ENCODE measurements at regions not wholly inside any gene's neighbourhood (a gene's known extent, or its start where the extent isn't known, plus 50 kb on each side); places are given as distances from the start of the nearest gene placed in this dataset.

DNA sequence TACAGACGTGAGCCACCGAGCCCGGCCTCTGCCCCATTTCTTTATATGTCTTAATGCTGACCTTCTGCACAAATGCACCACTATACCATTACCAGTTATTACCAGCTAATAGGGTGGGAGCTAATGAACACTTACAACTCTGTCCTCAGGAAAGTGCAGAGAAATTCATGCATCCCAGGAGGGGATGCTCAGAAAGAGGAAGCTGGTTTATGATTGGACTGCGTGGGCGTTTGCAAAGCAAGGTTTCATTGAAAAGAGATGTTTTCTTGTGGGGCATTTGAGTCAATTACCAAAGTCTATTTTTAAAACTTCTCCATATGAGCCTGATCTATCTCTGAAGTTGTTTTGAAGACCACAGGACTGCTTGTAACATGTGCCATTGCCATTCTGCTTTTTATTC lies 417.7 kb upstream of the CELF2 start:
- no peak for DNase-seq (ENCODE audit: low spot score)
- in situ Hi-C loops (cut with MboI; ENCODE audit: low pct_unique_long_range_greater_than_20kb, low sequenced_read_pairs, unreplicated experiment): no loop called here
- TF ChIP-seq, protein P1, sequence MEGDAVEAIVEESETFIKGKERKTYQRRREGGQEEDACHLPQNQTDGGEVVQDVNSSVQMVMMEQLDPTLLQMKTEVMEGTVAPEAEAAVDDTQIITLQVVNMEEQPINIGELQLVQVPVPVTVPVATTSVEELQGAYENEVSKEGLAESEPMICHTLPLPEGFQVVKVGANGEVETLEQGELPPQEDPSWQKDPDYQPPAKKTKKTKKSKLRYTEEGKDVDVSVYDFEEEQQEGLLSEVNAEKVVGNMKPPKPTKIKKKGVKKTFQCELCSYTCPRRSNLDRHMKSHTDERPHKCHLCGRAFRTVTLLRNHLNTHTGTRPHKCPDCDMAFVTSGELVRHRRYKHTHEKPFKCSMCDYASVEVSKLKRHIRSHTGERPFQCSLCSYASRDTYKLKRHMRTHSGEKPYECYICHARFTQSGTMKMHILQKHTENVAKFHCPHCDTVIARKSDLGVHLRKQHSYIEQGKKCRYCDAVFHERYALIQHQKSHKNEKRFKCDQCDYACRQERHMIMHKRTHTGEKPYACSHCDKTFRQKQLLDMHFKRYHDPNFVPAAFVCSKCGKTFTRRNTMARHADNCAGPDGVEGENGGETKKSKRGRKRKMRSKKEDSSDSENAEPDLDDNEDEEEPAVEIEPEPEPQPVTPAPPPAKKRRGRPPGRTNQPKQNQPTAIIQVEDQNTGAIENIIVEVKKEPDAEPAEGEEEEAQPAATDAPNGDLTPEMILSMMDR (IDR thresholded peaks at IDR 0.05; ENCODE audit: extremely low read depth, insufficient read depth, missing control alignments): no peak

DNA sequence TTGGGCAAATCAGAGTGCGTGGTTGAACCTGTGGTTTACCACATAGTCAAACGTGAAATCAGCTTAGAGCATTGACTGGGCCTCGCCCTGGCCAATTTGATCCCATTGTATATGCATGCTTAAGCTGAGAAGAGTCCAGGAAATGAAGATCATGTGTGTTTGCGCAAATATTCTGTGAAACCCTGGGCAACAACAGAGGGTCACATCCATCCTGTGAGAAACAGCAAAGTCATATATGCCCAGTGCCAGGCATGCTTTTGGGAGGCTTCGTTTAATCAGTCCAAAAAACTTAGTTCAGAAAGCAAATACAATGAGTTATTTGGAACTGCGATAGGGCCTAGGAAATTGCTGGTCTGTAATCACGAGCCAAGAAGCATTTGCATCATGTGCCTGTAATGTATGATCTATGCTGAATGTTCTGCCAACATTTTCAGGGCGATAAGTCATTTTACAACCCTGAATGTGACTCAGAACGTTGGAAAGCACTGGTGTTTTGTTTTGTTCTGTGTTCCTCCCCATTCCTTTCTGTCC lies 412.1 kb upstream of the CELF2 start:
- TF ChIP-seq, protein P1 (IDR thresholded peaks at IDR 0.05; ENCODE audit: extremely low read depth, insufficient read depth, missing control alignments): no peak
- in situ Hi-C loops (cut with MboI; ENCODE audit: low pct_unique_long_range_greater_than_20kb, low sequenced_read_pairs, unreplicated experiment): no loop called here
- no peak for DNase-seq (ENCODE audit: low spot score)

DNA sequence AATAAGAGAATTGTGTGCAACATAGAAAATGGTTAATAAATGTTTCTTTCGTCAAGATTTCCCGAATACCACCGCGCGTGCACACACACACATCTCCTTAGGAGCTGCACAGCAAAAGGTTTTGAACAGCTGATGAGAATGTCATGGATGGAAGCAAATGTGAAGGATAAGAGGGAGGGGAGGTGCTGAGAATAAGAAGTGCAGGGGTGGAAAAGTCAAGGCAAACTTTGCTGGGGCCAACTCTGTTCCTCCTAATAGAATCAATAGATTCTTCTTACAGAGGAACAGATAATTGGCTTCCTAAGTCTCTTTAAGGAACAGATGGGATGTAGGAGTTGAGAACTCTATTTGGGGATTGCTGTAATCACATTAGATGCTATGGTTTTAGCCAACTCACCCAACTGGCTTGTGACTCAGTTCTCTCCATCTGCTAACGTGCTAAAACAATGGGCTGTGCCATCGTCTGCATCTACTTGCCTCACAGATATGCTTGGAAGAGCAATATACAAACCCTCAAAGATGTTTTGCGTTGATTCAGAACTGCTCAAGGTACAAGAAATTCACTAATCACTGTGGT lies 408.2 kb upstream of the CELF2 start:
- DNase-seq (ENCODE audit: low spot score): no peak
- TF ChIP-seq, protein P1 (IDR thresholded peaks at IDR 0.05; ENCODE audit: extremely low read depth, insufficient read depth, missing control alignments): no peak
- in situ Hi-C loops (cut with MboI; ENCODE audit: low pct_unique_long_range_greater_than_20kb, low sequenced_read_pairs, unreplicated experiment): no loop called here

DNA sequence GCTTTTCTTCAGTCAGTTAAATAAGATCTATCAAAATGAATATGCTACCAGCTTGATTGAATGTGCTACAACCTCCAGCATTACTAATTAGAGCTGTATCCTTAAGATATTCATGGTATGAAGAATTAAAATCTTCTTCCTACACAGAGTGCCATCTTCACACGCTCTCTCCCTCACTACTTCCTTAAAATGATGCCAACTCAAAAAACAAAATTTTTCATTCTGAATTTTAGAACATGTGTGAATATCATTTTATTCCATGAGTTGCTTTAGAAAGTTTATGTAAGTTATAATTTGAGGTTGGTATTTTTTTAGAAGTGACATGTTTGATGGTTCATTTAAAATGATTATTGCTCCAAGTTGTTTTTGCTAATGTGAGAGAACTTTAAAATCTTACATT lies 407.5 kb upstream of the CELF2 start:
- in situ Hi-C loops (cut with MboI; ENCODE audit: low pct_unique_long_range_greater_than_20kb, low sequenced_read_pairs, unreplicated experiment): no loop called here

DNA sequence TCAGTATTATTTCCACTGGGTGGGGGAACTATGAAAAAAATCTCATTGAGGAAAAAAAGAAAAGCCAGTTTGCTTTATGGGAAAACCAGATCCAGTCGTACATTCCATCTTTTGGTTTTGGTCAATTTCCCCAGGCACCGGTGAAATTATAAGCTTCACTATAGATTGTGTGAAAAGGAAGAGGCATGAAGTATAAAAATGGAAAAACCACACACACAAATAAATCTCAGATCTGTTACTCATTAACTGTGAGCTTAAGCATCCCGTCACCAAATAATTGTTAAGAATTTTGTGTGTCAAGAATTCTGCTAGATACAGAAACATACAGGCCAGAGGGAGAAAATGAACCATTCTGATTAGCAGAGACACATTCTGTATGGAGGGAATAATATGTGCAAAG lies 405.5 kb upstream of the CELF2 start:
- no peak for DNase-seq (ENCODE audit: low spot score)
- in situ Hi-C loops (cut with MboI; ENCODE audit: low pct_unique_long_range_greater_than_20kb, low sequenced_read_pairs, unreplicated experiment): no loop called here
- TF ChIP-seq, protein P1 (IDR thresholded peaks at IDR 0.05; ENCODE audit: extremely low read depth, insufficient read depth, missing control alignments): no peak

More for the DNA sequence above, 407.5 kb upstream of the CELF2 start:
- no peak for DNase-seq (ENCODE audit: low spot score)
- TF ChIP-seq, protein P1 (IDR thresholded peaks at IDR 0.05; ENCODE audit: extremely low read depth, insufficient read depth, missing control alignments): no peak

DNA sequence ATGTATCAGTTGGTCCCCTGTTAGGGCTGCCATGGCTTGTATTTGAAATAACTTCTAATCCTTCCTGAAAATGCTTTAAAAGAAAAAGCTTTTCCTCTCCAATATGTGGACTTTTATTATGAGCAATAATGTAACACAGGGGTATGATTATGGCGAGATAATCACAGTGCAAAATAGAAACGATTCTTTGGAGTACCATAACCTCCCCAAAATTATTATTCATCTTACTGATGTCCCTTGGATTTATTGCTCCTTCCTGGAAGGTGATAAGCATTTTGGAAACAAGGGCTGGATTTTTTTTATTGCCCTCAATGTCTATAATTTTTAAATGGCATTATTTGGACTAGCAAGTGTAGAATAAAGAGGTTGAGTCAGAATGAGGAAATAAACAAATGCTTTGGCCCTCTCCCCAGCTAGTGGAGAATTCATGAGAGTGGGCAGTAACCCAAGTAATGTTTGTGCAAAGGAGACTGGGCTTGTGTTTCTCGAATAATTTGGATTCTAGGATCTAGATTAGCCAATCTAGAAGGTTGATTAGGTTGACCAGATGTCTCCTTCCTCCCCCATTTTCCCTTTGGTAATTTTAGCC lies 403.9 kb upstream of the CELF2 start:
- no peak for DNase-seq (ENCODE audit: low spot score)
- TF ChIP-seq, protein P1 (IDR thresholded peaks at IDR 0.05; ENCODE audit: extremely low read depth, insufficient read depth, missing control alignments): no peak
- in situ Hi-C loops (cut with MboI; ENCODE audit: low pct_unique_long_range_greater_than_20kb, low sequenced_read_pairs, unreplicated experiment): no loop called here

Data from GM13977 (cell line).